ENCODE measurements at regions not wholly inside any gene's neighbourhood (a gene's known extent, or its start where the extent isn't known, plus 50 kb on each side); places are given as distances from the start of the nearest gene placed in this dataset.

GRCh38 chr14:38090506-38090905 is 117.2 kb upstream of the SSTR1 start:
- TF ChIP-seq CTCF (conservative IDR thresholded peaks at IDR 0.05; ENCODE audit: low read depth, low read length), result no peak
- no peak for TF ChIP-seq EZH2 (IDR thresholded peaks at IDR 0.05; ENCODE audit: borderline replicate concordance, low read depth, low read length, poor library complexity, severe bottlenecking)
